ENCODE measurements at regions not wholly inside any gene's neighbourhood (a gene's known extent, or its start where the extent isn't known, plus 50 kb on each side); places are given as distances from the start of the nearest gene placed in this dataset.

DNA sequence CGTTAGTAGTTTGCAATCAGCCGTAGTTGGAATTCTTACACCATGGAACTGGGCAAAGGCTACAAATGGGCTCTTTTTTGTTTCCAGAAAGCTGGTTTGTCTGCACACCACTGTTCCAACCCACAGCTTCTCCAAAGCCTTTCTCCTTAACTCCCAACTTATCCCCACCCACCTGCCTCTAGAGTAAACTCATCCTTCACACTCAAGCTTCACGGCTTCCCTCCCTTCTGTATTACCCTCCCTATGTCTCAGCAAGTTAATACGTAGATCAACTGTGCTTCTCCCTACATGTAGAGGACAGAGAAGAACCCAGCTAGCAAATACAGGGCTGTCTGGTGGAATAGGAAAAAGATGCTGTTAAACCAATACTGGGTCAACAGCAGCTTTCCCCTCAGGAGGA, 363.0 kb upstream of the IL12A start:
- no peaks in the 10 kb centered on the region for H3K36me3 Mint-ChIP-seq (ENCODE audit: insufficient read depth, unreplicated experiment)
- CTCF ChIA-PET, result no interaction called here
- H3K4me1 Mint-ChIP-seq (ENCODE audit: low read depth, unreplicated experiment), result peaks cover 14% of the 10 kb centered on the region
- no peak for DNase-seq
- no peak overlapping the region for H3K4me3 Mint-ChIP-seq (ENCODE audit: unreplicated experiment)
- Histone ChIP-seq H3K27me3 (replicated peaks; ENCODE audit: control insufficient read depth, insufficient read depth, low read length) (no peaks in the 10 kb centered on the region), H3K36me3 (ENCODE audit: control insufficient read depth, insufficient read depth, low read length) (no peaks in the 10 kb centered on the region), H3K9me3 (no peaks in the 10 kb centered on the region), H3K4me3 (ENCODE audit: low read depth, low read length) (no peak overlapping the region), H3K4me1 (0 out of 2 replicates have a peak, but pooled peaks cover 5% of the 10 kb centered on the region)
- no peaks in the 10 kb centered on the region for H3K9me3 Mint-ChIP-seq (ENCODE audit: unreplicated experiment)
- TF ChIP-seq, protein P1, sequence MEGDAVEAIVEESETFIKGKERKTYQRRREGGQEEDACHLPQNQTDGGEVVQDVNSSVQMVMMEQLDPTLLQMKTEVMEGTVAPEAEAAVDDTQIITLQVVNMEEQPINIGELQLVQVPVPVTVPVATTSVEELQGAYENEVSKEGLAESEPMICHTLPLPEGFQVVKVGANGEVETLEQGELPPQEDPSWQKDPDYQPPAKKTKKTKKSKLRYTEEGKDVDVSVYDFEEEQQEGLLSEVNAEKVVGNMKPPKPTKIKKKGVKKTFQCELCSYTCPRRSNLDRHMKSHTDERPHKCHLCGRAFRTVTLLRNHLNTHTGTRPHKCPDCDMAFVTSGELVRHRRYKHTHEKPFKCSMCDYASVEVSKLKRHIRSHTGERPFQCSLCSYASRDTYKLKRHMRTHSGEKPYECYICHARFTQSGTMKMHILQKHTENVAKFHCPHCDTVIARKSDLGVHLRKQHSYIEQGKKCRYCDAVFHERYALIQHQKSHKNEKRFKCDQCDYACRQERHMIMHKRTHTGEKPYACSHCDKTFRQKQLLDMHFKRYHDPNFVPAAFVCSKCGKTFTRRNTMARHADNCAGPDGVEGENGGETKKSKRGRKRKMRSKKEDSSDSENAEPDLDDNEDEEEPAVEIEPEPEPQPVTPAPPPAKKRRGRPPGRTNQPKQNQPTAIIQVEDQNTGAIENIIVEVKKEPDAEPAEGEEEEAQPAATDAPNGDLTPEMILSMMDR (IDR thresholded peaks at IDR 0.05; ENCODE audit: insufficient read depth in 1 of 2, low read depth in 1 of 2, low read length in 1 of 2, severe bottlenecking in 1 of 2, unreplicated experiment in 1 of 2), result no peak
- no peaks in the 10 kb centered on the region for H3K27me3 Mint-ChIP-seq (ENCODE audit: insufficient read depth, unreplicated experiment)
- POLR2A ChIA-PET, result no interaction called here
- H3K27ac Mint-ChIP-seq (ENCODE audit: unreplicated experiment), result no peak overlapping the region
- no TSS peak for BruUV-seq (replicated peaks)
- intact Hi-C loops (cut with micrococcal nuclease; ENCODE audit: unreplicated experiment), result no loop called here

DNA sequence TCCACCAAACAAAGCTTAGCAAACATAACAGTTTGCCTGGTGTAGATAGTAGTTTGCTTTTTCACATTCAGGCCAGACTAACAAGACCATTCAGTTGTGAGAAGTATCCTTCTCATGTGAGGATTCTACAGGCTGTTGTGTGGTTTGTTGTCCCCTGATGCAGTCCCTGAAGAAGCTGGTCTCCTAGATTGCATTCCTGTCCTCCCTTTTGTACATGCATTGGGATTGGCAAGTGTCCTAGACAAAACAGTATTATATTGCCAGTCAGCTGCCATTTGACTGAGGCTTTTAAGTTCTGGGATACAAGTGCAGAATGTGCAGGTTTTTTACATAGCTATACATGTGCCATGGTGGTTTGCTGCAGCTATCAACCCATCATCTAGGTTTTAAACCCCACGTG, 362.0 kb upstream of the IL12A start:
- no peaks in the 10 kb centered on the region for H3K9me3 Mint-ChIP-seq (ENCODE audit: unreplicated experiment)
- Histone ChIP-seq H3K27me3 (replicated peaks; ENCODE audit: control insufficient read depth, insufficient read depth, low read length) (no peaks in the 10 kb centered on the region), H3K36me3 (ENCODE audit: control insufficient read depth, insufficient read depth, low read length) (no peaks in the 10 kb centered on the region), H3K9me3 (no peaks in the 10 kb centered on the region), H3K4me1 (peaks cover 9% of the 10 kb centered on the region; the same call in 1 of the 2 replicates), H3K4me3 (ENCODE audit: low read depth, low read length) (no peak overlapping the region)
- TF ChIP-seq, protein P1 (IDR thresholded peaks at IDR 0.05; ENCODE audit: insufficient read depth in 1 of 2, low read depth in 1 of 2, low read length in 1 of 2, severe bottlenecking in 1 of 2, unreplicated experiment in 1 of 2), result no peak
- H3K36me3 Mint-ChIP-seq (ENCODE audit: insufficient read depth, unreplicated experiment), result no peaks in the 10 kb centered on the region
- no peak overlapping the region for H3K4me3 Mint-ChIP-seq (ENCODE audit: unreplicated experiment)
- BruUV-seq (replicated peaks), result no TSS peak
- peaks cover 14% of the 10 kb centered on the region for H3K4me1 Mint-ChIP-seq (ENCODE audit: low read depth, unreplicated experiment)
- intact Hi-C loops (cut with micrococcal nuclease; ENCODE audit: unreplicated experiment), result no loop called here
- DNase-seq, result no peak
- POLR2A ChIA-PET, result no interaction called here
- CTCF ChIA-PET, result no interaction called here
- H3K27me3 Mint-ChIP-seq (ENCODE audit: insufficient read depth, unreplicated experiment), result no peaks in the 10 kb centered on the region
- H3K27ac Mint-ChIP-seq (ENCODE audit: unreplicated experiment), result no peak overlapping the region

DNA sequence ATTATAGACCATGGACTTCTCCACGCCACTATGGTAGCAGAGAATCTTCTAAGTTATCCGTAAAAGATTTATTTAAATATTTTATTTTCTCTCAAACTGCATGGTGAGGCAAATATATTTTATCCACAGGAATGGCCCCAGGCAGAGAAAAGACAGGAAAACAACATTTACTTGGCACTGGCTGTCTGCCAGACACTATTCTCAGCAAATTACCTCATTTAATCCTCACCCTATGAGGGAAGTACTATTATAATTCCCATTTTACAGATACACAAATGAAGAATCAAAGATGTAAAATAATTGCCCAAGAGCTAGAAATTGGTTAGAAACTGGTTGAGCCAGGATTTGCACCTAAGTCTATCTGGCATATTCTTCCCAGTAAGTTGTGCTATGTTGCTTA, 361.4 kb upstream of the IL12A start:
- Mint-ChIP-seq H3K27ac (ENCODE audit: unreplicated experiment) (no peak overlapping the region), H3K4me1 (ENCODE audit: low read depth, unreplicated experiment) (peaks cover 19% of the 10 kb centered on the region), H3K27me3 (ENCODE audit: insufficient read depth, unreplicated experiment) (no peaks in the 10 kb centered on the region), H3K4me3 (ENCODE audit: unreplicated experiment) (no peak overlapping the region), H3K36me3 (ENCODE audit: insufficient read depth, unreplicated experiment) (no peaks in the 10 kb centered on the region), H3K9me3 (ENCODE audit: unreplicated experiment) (no peaks in the 10 kb centered on the region)
- no peak overlapping the region for H3K4me3 ChIP-seq (ENCODE audit: low read depth, low read length)
- no peaks in the 10 kb centered on the region for H3K9me3 ChIP-seq
- intact Hi-C loops (cut with micrococcal nuclease; ENCODE audit: unreplicated experiment), result no loop called here
- no peak for DNase-seq
- H3K27me3 ChIP-seq (replicated peaks; ENCODE audit: control insufficient read depth, insufficient read depth, low read length), result no peaks in the 10 kb centered on the region
- peaks cover 15% of the 10 kb centered on the region for H3K4me1 ChIP-seq
- CTCF ChIA-PET, result no interaction called here
- POLR2A ChIA-PET, result no interaction called here
- no peaks in the 10 kb centered on the region for H3K36me3 ChIP-seq (ENCODE audit: control insufficient read depth, insufficient read depth, low read length)
- BruUV-seq (replicated peaks), result no TSS peak
- TF ChIP-seq, protein P1 (IDR thresholded peaks at IDR 0.05; ENCODE audit: insufficient read depth in 1 of 2, low read depth in 1 of 2, low read length in 1 of 2, severe bottlenecking in 1 of 2, unreplicated experiment in 1 of 2), result no peak
